GM06990 (cell line): ENCODE measurements at regions not wholly inside any gene's neighbourhood (a gene's known extent, or its start where the extent isn't known, plus 50 kb on each side); places are given as distances from the start of the nearest gene placed in this dataset.

Source experiments
- DNase-seq: peaks from one replicate; pipeline ENCODE4 v3.0.0-alpha.2; 2011; ENCODE audit not compliant: insufficient read length; ENCODE audit errors: extremely low read depth
- H3K27me3 ChIP-seq: replicated peaks from 2 replicates; pipeline ENCODE4 v1.6.0; 2011; ENCODE audit warnings: low read length; ENCODE audit not compliant: control insufficient read depth, insufficient read depth
- H3K36me3 ChIP-seq: 2 replicates; pipeline ENCODE4 v1.5.1; 2011; ENCODE audit warnings: low read length; ENCODE audit not compliant: control insufficient read depth, insufficient read depth
- H3K4me3 ChIP-seq: replicated peaks from 2 replicates; pipeline ENCODE4 v1.5.1; 2011; ENCODE audit warnings: low read depth, mild to moderate bottlenecking, control low read depth, low read length
- CTCF ChIP-seq: IDR thresholded peaks from 2 replicates; pipeline ENCODE4 v1.5.1; 2011; ENCODE audit warnings: low read length, control low read depth, mild to moderate bottlenecking, inconsistent platforms; ENCODE audit not compliant: insufficient read depth, poor library complexity, severe bottlenecking

GRCh38 chr4:188578657-188579056, 439.4 kb downstream of the TRIML1 start:
- Histone ChIP-seq H3K36me3 (no peaks in the 10 kb centered on the region), H3K27me3 (no peaks in the 10 kb centered on the region), H3K4me3 (no peak overlapping the region)
- no peak for DNase-seq
- no peak for TF ChIP-seq CTCF

GRCh38 chr4:188596021-188596420, 456.8 kb downstream of the TRIML1 start:
- no peak for TF ChIP-seq CTCF
- H3K27me3 ChIP-seq: no peaks in the 10 kb centered on the region
- H3K4me3 ChIP-seq: no peak overlapping the region
- no peaks in the 10 kb centered on the region for H3K36me3 ChIP-seq
- no peak for DNase-seq

GRCh38 chr4:188603646-188604045, 464.4 kb downstream of the TRIML1 start:
- Histone ChIP-seq H3K4me3 (no peak overlapping the region), H3K36me3 (no peaks in the 10 kb centered on the region), H3K27me3 (no peaks in the 10 kb centered on the region)
- no peak for TF ChIP-seq CTCF
- no peak for DNase-seq

- DNase-seq: no peak
- H3K27me3 ChIP-seq: no peaks in the 10 kb centered on the region
- no peak for TF ChIP-seq CTCF
- H3K4me3 ChIP-seq: no peak overlapping the region
- H3K36me3 ChIP-seq: no peaks in the 10 kb centered on the region
These were observed 467.4 kb downstream of the TRIML1 start for GRCh38 chr4:188606635-188607034.

GRCh38 chr4:188611143-188611542, 471.9 kb downstream of the TRIML1 start:
- no peak for TF ChIP-seq CTCF
- H3K27me3 ChIP-seq: no peaks in the 10 kb centered on the region
- no peaks in the 10 kb centered on the region for H3K36me3 ChIP-seq
- no peak for DNase-seq
- H3K4me3 ChIP-seq: no peak overlapping the region

GRCh38 chr4:188612659-188613058, 473.4 kb downstream of the TRIML1 start:
- DNase-seq: no peak

More at GRCh38 chr4:188612659-188613058, 473.4 kb downstream of the TRIML1 start:
- TF ChIP-seq CTCF: no peak
- no peaks in the 10 kb centered on the region for H3K36me3 ChIP-seq
- no peak overlapping the region for H3K4me3 ChIP-seq
- H3K27me3 ChIP-seq: no peaks in the 10 kb centered on the region
